ENCODE measurements at regions not wholly inside any gene's neighbourhood (a gene's known extent, or its start where the extent isn't known, plus 50 kb on each side); places are given as distances from the start of the nearest gene placed in this dataset.
"Not testable (repeated sequence)": the region's sequence is repeated elsewhere in the genome, so short reads cannot be mapped to it uniquely, and the experiment has no call there.

- in situ Hi-C loops (cut with HindIII; ENCODE audit: low sequenced_read_pairs), result no loop called here
Measured at GRCh38 chrX:77346859-77347258, 100.3 kb upstream of the FGF16 start.

GRCh38 chrX:77347572-77347971 lies 99.6 kb upstream of the FGF16 start:
- no peak for TF ChIP-seq CTCF (IDR thresholded peaks at IDR 0.05; ENCODE audit: low read depth, low read length)
- in situ Hi-C loops (cut with HindIII; ENCODE audit: low sequenced_read_pairs), result no loop called here
- no peak for DNase-seq (ENCODE audit: low read depth, low spot score)
- H3K4me3 ChIP-seq (ENCODE audit: low read depth, low read length), result no peak overlapping the region

More at GRCh38 chrX:77346859-77347258, 100.3 kb upstream of the FGF16 start:
- no peak overlapping the region for H3K4me3 ChIP-seq (ENCODE audit: low read depth, low read length)
- no peak for DNase-seq (ENCODE audit: low read depth, low spot score)
- no peak for TF ChIP-seq CTCF (IDR thresholded peaks at IDR 0.05; ENCODE audit: low read depth, low read length)

DNA sequence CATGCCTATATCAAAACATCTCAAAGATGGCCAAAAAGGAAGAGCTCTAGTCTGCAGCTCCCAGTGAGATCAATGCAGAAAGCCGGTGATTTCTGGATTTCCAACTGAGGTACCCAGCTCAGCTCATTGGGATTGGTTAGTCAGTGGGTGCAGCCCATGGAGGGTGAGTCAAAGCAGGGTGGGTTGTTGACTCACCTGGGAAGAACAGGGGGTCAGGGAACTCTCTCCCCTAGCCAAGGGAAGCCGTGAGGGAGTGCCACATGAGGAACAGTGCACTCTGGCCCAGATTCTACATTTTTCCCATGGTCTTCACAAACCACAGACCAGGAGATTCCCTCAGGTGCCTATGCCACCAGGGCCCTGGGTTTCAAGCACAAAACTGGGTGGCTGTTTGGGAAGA lies 57.3 kb upstream of the FGF16 start:
- in situ Hi-C loops (cut with HindIII; ENCODE audit: low sequenced_read_pairs), result no loop called here
- TF ChIP-seq CTCF (IDR thresholded peaks at IDR 0.05; ENCODE audit: low read depth, low read length), result no peak
- H3K4me3 ChIP-seq (ENCODE audit: low read depth, low read length), result no peak overlapping the region
- no peak for DNase-seq (ENCODE audit: low read depth, low spot score)

GRCh38 chrX:77390365-77390764 lies 56.8 kb upstream of the FGF16 start:
- H3K4me3 ChIP-seq (ENCODE audit: low read depth, low read length); DNase-seq (ENCODE audit: low read depth, low spot score); in situ Hi-C loops (cut with HindIII; ENCODE audit: low sequenced_read_pairs): not testable (repeated sequence)

DNA sequence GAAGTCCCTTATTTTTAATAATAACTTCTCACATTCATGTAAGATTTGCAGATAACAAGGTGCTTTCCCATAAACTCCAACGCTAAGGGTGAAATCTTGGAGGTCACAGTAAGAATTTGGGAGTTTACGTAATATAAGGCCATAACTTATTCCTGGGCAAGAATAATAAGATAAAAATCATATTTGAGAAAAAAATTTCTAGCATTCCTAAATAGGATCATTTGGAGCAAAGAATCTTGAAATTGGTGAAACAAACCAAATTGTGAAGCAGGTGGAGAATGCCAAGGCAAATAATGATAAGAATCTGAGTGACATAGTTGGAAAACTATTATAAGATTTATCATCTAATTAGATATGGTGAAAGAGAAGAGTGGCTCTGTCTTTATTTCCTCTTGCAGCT lies 50.4 kb upstream of the FGF16 start:
- in situ Hi-C loops (cut with HindIII; ENCODE audit: low sequenced_read_pairs), result no loop called here
- no peak overlapping the region for H3K4me3 ChIP-seq (ENCODE audit: low read depth, low read length)

More for the DNA sequence above, 50.4 kb upstream of the FGF16 start:
- TF ChIP-seq CTCF (IDR thresholded peaks at IDR 0.05; ENCODE audit: low read depth, low read length), result no peak
- no peak for DNase-seq (ENCODE audit: low read depth, low spot score)

All from astrocyte of the spinal cord (primary cell).